ENCODE measurements at regions not wholly inside any gene's neighbourhood (a gene's known extent, or its start where the extent isn't known, plus 50 kb on each side); places are given as distances from the start of the nearest gene placed in this dataset.

DNA sequence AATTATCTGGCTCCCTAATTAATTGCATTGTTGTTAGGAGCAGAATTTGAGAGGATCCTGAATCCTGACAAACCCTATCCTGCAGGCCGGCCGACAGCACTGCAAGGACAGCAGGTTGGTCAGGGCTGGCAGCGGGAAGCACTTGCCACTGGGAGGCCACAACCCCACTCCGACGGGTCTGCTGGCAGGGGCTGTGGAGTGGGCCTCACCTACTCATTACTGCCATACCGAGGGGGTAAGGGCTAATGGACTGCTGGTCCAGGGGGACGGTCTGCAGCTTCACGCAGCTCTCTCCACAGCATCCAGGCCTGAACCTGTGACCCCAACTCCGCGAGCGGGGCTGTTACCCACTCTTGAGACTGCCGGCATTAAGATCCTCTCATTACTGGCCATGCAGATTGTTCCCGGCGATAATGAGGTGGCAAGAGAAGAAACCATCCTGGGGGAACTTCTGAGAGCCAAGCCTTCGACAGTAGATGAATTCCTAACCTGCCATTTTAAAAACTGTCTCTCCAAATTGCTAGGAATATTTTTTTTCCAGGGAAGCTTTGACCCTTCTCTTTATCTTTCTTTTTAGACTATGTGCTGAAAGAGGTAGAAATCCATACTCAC, 501.3 kb downstream of the OMA1 start:
- H3K27ac Mint-ChIP-seq (ENCODE audit: unreplicated experiment), result no peak overlapping the region
- FAIRE-seq (no peak), DNase-seq (ENCODE audit: low read depth) (no peak)

GRCh38 chr1:58041621-58042020, 504.9 kb downstream of the OMA1 start:
- H3K4me3 Mint-ChIP-seq (ENCODE audit: unreplicated experiment), result no peak overlapping the region
- no peaks in the 10 kb centered on the region for H4K20me1 ChIP-seq (ENCODE audit: insufficient read depth, low read length)
- no peaks in the 10 kb centered on the region for H3K9me3 ChIP-seq (ENCODE audit: insufficient read depth, low read depth, low read length)
- FAIRE-seq (no peak), DNase-seq (ENCODE audit: low read depth) (peak; percentile 60)
- no peak overlapping the region for H3K4me3 ChIP-seq (ENCODE audit: insufficient read depth, low read depth, low read length)
- H3K27me3 Mint-ChIP-seq (ENCODE audit: low read depth, unreplicated experiment), result peaks cover 16% of the 10 kb centered on the region
- no peaks in the 10 kb centered on the region for H3K9me3 Mint-ChIP-seq (ENCODE audit: unreplicated experiment)
- H3K27ac ChIP-seq (ENCODE audit: low read depth, low read length), result no peak overlapping the region
- H3K36me3 Mint-ChIP-seq (ENCODE audit: low read depth, unreplicated experiment), result no peaks in the 10 kb centered on the region
- no peaks in the 10 kb centered on the region for H3K27me3 ChIP-seq (ENCODE audit: insufficient read depth, low read length)
- peaks cover 9% of the 10 kb centered on the region for H3K4me1 Mint-ChIP-seq (ENCODE audit: low read depth, unreplicated experiment)
- H3K36me3 ChIP-seq (ENCODE audit: insufficient read depth, low read length), result no peaks in the 10 kb centered on the region
- no peaks in the 10 kb centered on the region for H3K79me2 ChIP-seq (ENCODE audit: insufficient read depth, low read length)
- TF ChIP-seq CTCF (IDR thresholded peaks at IDR 0.05; ENCODE audit: insufficient read depth, low read depth, low read length) (no peak), EZH2 (IDR thresholded peaks at IDR 0.05; ENCODE audit: insufficient read depth, low read length) (no peak)
- no peak overlapping the region for H2AFZ ChIP-seq (ENCODE audit: low read depth, low read length)
- no peak overlapping the region for H3K9ac ChIP-seq (ENCODE audit: low read length)
- no peak overlapping the region for H3K27ac Mint-ChIP-seq (ENCODE audit: unreplicated experiment)
- no peak overlapping the region for H3K4me2 ChIP-seq (ENCODE audit: low read length)
- no peaks in the 10 kb centered on the region for H3K4me1 ChIP-seq (ENCODE audit: insufficient read depth, low read length)

More for the DNA sequence above, 501.3 kb downstream of the OMA1 start:
- Histone ChIP-seq H3K27ac (ENCODE audit: low read depth, low read length) (no peak overlapping the region), H4K20me1 (ENCODE audit: insufficient read depth, low read length) (no peaks in the 10 kb centered on the region), H3K79me2 (ENCODE audit: insufficient read depth, low read length) (no peaks in the 10 kb centered on the region), H3K9me3 (ENCODE audit: insufficient read depth, low read depth, low read length) (no peaks in the 10 kb centered on the region), H3K36me3 (ENCODE audit: insufficient read depth, low read length) (no peaks in the 10 kb centered on the region), H3K4me1 (ENCODE audit: insufficient read depth, low read length) (no peaks in the 10 kb centered on the region), H3K27me3 (ENCODE audit: insufficient read depth, low read length) (no peaks in the 10 kb centered on the region), H3K4me2 (ENCODE audit: low read length) (no peak overlapping the region), H2AFZ (ENCODE audit: low read depth, low read length) (no peak overlapping the region), H3K9ac (ENCODE audit: low read length) (no peak overlapping the region), H3K4me3 (ENCODE audit: insufficient read depth, low read depth, low read length) (no peak overlapping the region)
- H3K9me3 Mint-ChIP-seq (ENCODE audit: unreplicated experiment), result no peaks in the 10 kb centered on the region
- no peak for TF ChIP-seq EZH2 (IDR thresholded peaks at IDR 0.05; ENCODE audit: insufficient read depth, low read length)
- no peak for TF ChIP-seq CTCF (IDR thresholded peaks at IDR 0.05; ENCODE audit: insufficient read depth, low read depth, low read length)
- no peaks in the 10 kb centered on the region for H3K36me3 Mint-ChIP-seq (ENCODE audit: low read depth, unreplicated experiment)
- H3K27me3 Mint-ChIP-seq (ENCODE audit: low read depth, unreplicated experiment), result peaks cover 3% of the 10 kb centered on the region
- H3K4me3 Mint-ChIP-seq (ENCODE audit: unreplicated experiment), result no peak overlapping the region
- peaks cover 9% of the 10 kb centered on the region for H3K4me1 Mint-ChIP-seq (ENCODE audit: low read depth, unreplicated experiment)

DNA sequence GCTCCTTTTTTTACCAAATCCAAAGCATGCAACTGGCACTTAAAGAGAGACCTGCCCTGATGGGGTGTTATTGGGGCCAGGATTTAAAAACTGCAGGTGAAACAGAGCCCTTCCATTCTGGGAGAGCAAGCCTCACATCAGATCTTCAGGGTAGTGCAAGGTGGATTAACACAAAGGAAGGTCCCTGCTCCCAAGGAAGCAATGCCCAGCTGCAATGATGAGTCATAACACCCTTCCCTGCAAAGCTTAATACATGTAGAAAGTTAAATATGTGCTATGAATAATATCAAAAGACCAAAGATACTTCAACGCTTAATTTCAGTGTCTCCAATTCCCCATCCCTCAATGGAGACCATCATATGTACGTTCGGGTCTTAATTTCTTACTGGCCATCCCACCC, 508.0 kb downstream of the OMA1 start:
- H3K9me3 Mint-ChIP-seq (ENCODE audit: unreplicated experiment), result no peaks in the 10 kb centered on the region
- H3K79me2 ChIP-seq (ENCODE audit: insufficient read depth, low read length), result no peaks in the 10 kb centered on the region
- no peaks in the 10 kb centered on the region for H4K20me1 ChIP-seq (ENCODE audit: insufficient read depth, low read length)
- FAIRE-seq, result no peak
- H3K9ac ChIP-seq (ENCODE audit: low read length), result no peak overlapping the region
- H3K27ac Mint-ChIP-seq (ENCODE audit: unreplicated experiment), result no peak overlapping the region
- H3K27ac ChIP-seq (ENCODE audit: low read depth, low read length), result no peak overlapping the region
- H3K36me3 ChIP-seq (ENCODE audit: insufficient read depth, low read length), result no peaks in the 10 kb centered on the region
- H3K4me1 ChIP-seq (ENCODE audit: insufficient read depth, low read length), result no peaks in the 10 kb centered on the region
- no peak overlapping the region for H3K4me3 ChIP-seq (ENCODE audit: insufficient read depth, low read depth, low read length)
- H3K27me3 ChIP-seq (ENCODE audit: insufficient read depth, low read length), result no peaks in the 10 kb centered on the region
- TF ChIP-seq EZH2 (IDR thresholded peaks at IDR 0.05; ENCODE audit: insufficient read depth, low read length), result no peak
- no peak for TF ChIP-seq CTCF (IDR thresholded peaks at IDR 0.05; ENCODE audit: insufficient read depth, low read depth, low read length)
- H3K36me3 Mint-ChIP-seq (ENCODE audit: low read depth, unreplicated experiment), result no peaks in the 10 kb centered on the region
- DNase-seq (ENCODE audit: low read depth), result no peak
- H2AFZ ChIP-seq (ENCODE audit: low read depth, low read length), result no peak overlapping the region
- peaks cover 9% of the 10 kb centered on the region for H3K4me1 Mint-ChIP-seq (ENCODE audit: low read depth, unreplicated experiment)
- H3K27me3 Mint-ChIP-seq (ENCODE audit: low read depth, unreplicated experiment), result peaks cover 37% of the 10 kb centered on the region
- no peaks in the 10 kb centered on the region for H3K9me3 ChIP-seq (ENCODE audit: insufficient read depth, low read depth, low read length)
- H3K4me3 Mint-ChIP-seq (ENCODE audit: unreplicated experiment), result no peak overlapping the region
- no peak overlapping the region for H3K4me2 ChIP-seq (ENCODE audit: low read length)

All from astrocyte (in vitro differentiated cells and primary cell).